Thyroid gland (tissue), 4 donors: ENCODE measurements at regions not wholly inside any gene's neighbourhood (a gene's known extent, or its start where the extent isn't known, plus 50 kb on each side); places are given as distances from the start of the nearest gene placed in this dataset.

Experiments
- DNase-seq, 2 donors: peaks; one replicate each; pipeline ENCODE4 v3.0.0-alpha.2; 2019
- H3K27ac ChIP-seq, 3 donors: fragments of 200-600 bp; sonication (generic); 1 replicate in 2 of 3; 2 replicates in 1 of 3; pipeline ENCODE4 v1.5.1; 2016 to 2019; ENCODE audit warnings: mild to moderate bottlenecking in 1 of 3, moderate library complexity in 1 of 3
- H3K27me3 ChIP-seq: fragments of 200-600 bp; sonication (generic); one replicate; pipeline ENCODE4 v1.5.1; 2019
- H3K36me3 ChIP-seq, 2 donors: fragments of 200-600 bp; sonication (generic); one replicate each; pipeline ENCODE4 v1.5.1; 2016 to 2019
- H3K4me1 ChIP-seq, 2 donors: fragments of 200-600 bp; sonication (generic); one replicate each; pipeline ENCODE4 v1.5.1; 2017 to 2019
- H3K4me3 ChIP-seq, 3 donors: fragments of 200-600 bp; sonication (generic); replicated peaks in 1 of 3; 1 replicate in 2 of 3; 2 replicates in 1 of 3; pipeline ENCODE4 v1.5.1; 2016; ENCODE audit warnings: mild to moderate bottlenecking in 1 of 3
- H3K9me3 ChIP-seq: fragments of 200-600 bp; sonication (generic); one replicate; pipeline ENCODE4 v1.5.1; 2017
- CTCF ChIP-seq, 6 experiments: fragments of 200-600 bp in 3 of 6; fragments of 450-650 bp in 3 of 6; sonication (generic) in 3 of 6; IDR thresholded peaks; one replicate each; pipeline ENCODE4 v1.5.1; 2016 to 2019; ENCODE audit warnings: antibody characterized with exemption in 6 of 6, mild to moderate bottlenecking in 2 of 6, inconsistent platforms in 1 of 6, moderate library complexity in 1 of 6
- POLR2A ChIP-seq, 2 donors: fragments of 450-650 bp; IDR thresholded peaks; one replicate each; pipeline ENCODE4 v1.6.1; 2017; ENCODE audit warnings: antibody characterized with exemption in 2 of 2, mild to moderate bottlenecking in 2 of 2, moderate library complexity in 1 of 2
- WGBS, 2 donors: methylation state at CpG; one replicate each; pipeline ENCODE4 v1.1.5; 2017; 5-methylcytosine and 5-hydroxymethylcytosine counted together
- intact Hi-C: fragments of 100-400 bp; cut with DNase I; formaldehyde crosslinking; loops from one replicate; pipeline ENCODE4 v1.15.1; 2023

- Histone ChIP-seq H3K4me3 (no peak overlapping the region), H3K27ac (no peak overlapping the region), H3K36me3 (no peaks in the 10 kb centered on the region), H3K27me3 (no peaks in the 10 kb centered on the region), H3K9me3 (no peaks in the 10 kb centered on the region), H3K4me1 (no peaks in the 10 kb centered on the region)
- 48 to 49% methylated on average over 7 of the region's 7 CpGs for WGBS, 2 donors
- TF ChIP-seq CTCF (IDR thresholded peaks at IDR 0.05) (no peak), POLR2A (IDR thresholded peaks at IDR 0.05) (no peak)
- no peak for DNase-seq
- intact Hi-C loops, result no loop called here
Measured at GRCh38 chr2:204172145-204172600, 235.6 kb downstream of the ICOS start.

- intact Hi-C loops, result no loop called here
- H3K27me3 ChIP-seq, result no peaks in the 10 kb centered on the region
- no peaks in the 10 kb centered on the region for H3K9me3 ChIP-seq
- H3K36me3 ChIP-seq, result no peaks in the 10 kb centered on the region
- TF ChIP-seq POLR2A (IDR thresholded peaks at IDR 0.05) (no peak), CTCF (IDR thresholded peaks at IDR 0.05) (no peak)
- no peak overlapping the region for H3K4me3 ChIP-seq
- no peaks in the 10 kb centered on the region for H3K4me1 ChIP-seq
- DNase-seq, result no peak
- WGBS, 2 donors, result 19 to 23% methylated on average over 2 of the region's 2 CpGs
- no peak overlapping the region for H3K27ac ChIP-seq
Measured at GRCh38 chr2:204174034-204174433, 237.5 kb downstream of the ICOS start.

- Histone ChIP-seq H3K9me3 (no peaks in the 10 kb centered on the region), H3K4me3 (no peak overlapping the region), H3K27me3 (no peaks in the 10 kb centered on the region), H3K36me3 (no peaks in the 10 kb centered on the region), H3K4me1 (no peaks in the 10 kb centered on the region), H3K27ac (no peak overlapping the region)
- no peak for DNase-seq
- WGBS, 2 donors, result 82 to 85% methylated on average over 4 of the region's 4 CpGs
- TF ChIP-seq POLR2A (IDR thresholded peaks at IDR 0.05) (no peak), CTCF (IDR thresholded peaks at IDR 0.05) (no peak)
- intact Hi-C loops, result no loop called here
Measured at GRCh38 chr2:204175552-204176271, 239.1 kb downstream of the ICOS start.

- Histone ChIP-seq H3K27me3 (no peaks in the 10 kb centered on the region), H3K36me3 (no peaks in the 10 kb centered on the region), H3K27ac (no peak overlapping the region), H3K9me3 (no peaks in the 10 kb centered on the region), H3K4me3 (no peak overlapping the region), H3K4me1 (no peaks in the 10 kb centered on the region)
- intact Hi-C loops, result no loop called here
- no peak for DNase-seq
- 93 to 100% methylated on average over 1 of the region's 1 CpG for WGBS, 2 donors
- TF ChIP-seq POLR2A (IDR thresholded peaks at IDR 0.05) (no peak), CTCF (IDR thresholded peaks at IDR 0.05) (no peak)
Measured at GRCh38 chr2:204176306-204176705, 239.7 kb downstream of the ICOS start.

GRCh38 chr2:204177251-204177976, 240.9 kb downstream of the ICOS start:
- Histone ChIP-seq H3K27me3 (no peaks in the 10 kb centered on the region), H3K4me3 (no peak overlapping the region), H3K27ac (no peak overlapping the region), H3K9me3 (no peaks in the 10 kb centered on the region), H3K36me3 (no peaks in the 10 kb centered on the region), H3K4me1 (no peaks in the 10 kb centered on the region)
- WGBS, 2 donors, result 72 to 78% methylated on average over 4 of the region's 4 CpGs
- DNase-seq, result no peak
- intact Hi-C loops, result no loop called here
- TF ChIP-seq CTCF (IDR thresholded peaks at IDR 0.05) (no peak), POLR2A (IDR thresholded peaks at IDR 0.05) (no peak)
